GM12878 (cell line): ENCODE measurements at regions not wholly inside any gene's neighbourhood (a gene's known extent, or its start where the extent isn't known, plus 50 kb on each side); places are given as distances from the start of the nearest gene placed in this dataset.

ENCODE experiments used
- ATAC-seq: fragments of 200-7000 bp; cut with Tn5 transposase; 3 replicates; pipeline ENCODE4 v1.9.1; 2020; ENCODE audit warnings: mild to moderate bottlenecking, moderate library complexity
- BruUV-seq: library from RNA; stranded (reverse); fragments of 400-500 nt; replicated peaks from 2 replicates; lab custom pipeline; 2021; lab: Mats Ljungman, UMichigan
- CTCF ChIA-PET: fragments of 300-600 bp; sonication (Branson Sonifier 250); formaldehyde crosslinking; extraction: SDS; loops from one replicate; lab custom pipeline; 2021; ENCODE audit warnings: inconsistent platforms; lab: Yijun Ruan, JAX
- POLR2A ChIA-PET: fragments of 350-600 bp; formaldehyde crosslinking; extraction: SDS; loops from one replicate; lab custom pipeline; 2021; ENCODE audit warnings: inconsistent platforms; lab: Charles Lee
- RAD21 ChIA-PET: fragments of 300-600 bp; sonication (Branson Sonifier 250); formaldehyde crosslinking; loops from one replicate; lab custom pipeline; 2023; ENCODE audit warnings: antibody characterized with exemption; ENCODE audit not compliant: unreplicated experiment; lab: Charles Lee
- SMC1A ChIA-PET: fragments of 300-600 bp; sonication (Branson Sonifier 250); formaldehyde crosslinking; loops from one replicate; lab custom pipeline; 2023; ENCODE audit not compliant: unreplicated experiment, uncharacterized antibody; lab: Charles Lee
- DNase-seq: peaks from one replicate; pipeline ENCODE4 v3.0.0-alpha.2; 2011; ENCODE audit warnings: low read depth, low spot score
- FAIRE-seq: peaks from 3 replicates; lab custom pipeline; 2011; peaks lifted over from hg19 to GRCh38; lab: Jason Lieb, UNC
- H2AFZ ChIP-seq: 2 replicates; pipeline ENCODE4 v1.6.0; 2011; ENCODE audit warnings: low read depth, low read length, control low read depth; ENCODE audit not compliant: control insufficient read depth
- H3K27ac ChIP-seq: 2 replicates; pipeline ENCODE4 v1.5.1; 2011; ENCODE audit warnings: control low read depth; ENCODE audit not compliant: control insufficient read depth, insufficient read depth
- H3K27me3 ChIP-seq, 2 experiments: replicated peaks in 1 of 2; 2 replicates each; pipeline versions ENCODE4 v1.6.0 to v1.6.1; 2011; ENCODE audit warnings: low read length in 1 of 2; ENCODE audit not compliant: control insufficient read depth in 2 of 2, insufficient read depth in 2 of 2
- H3K36me3 ChIP-seq, 2 experiments: 2 replicates each; pipeline ENCODE4 v1.5.1; 2011; ENCODE audit warnings: low read length in 1 of 2; ENCODE audit not compliant: control insufficient read depth in 2 of 2, insufficient read depth in 2 of 2
- H3K4me1 ChIP-seq: 2 replicates; pipeline ENCODE4 v1.6.1; 2011; ENCODE audit warnings: mild to moderate bottlenecking, low read length, moderate library complexity, mixed read lengths; ENCODE audit not compliant: control insufficient read depth, insufficient read depth
- H3K4me2 ChIP-seq: 2 replicates; pipeline ENCODE4 v1.6.0; 2011; ENCODE audit warnings: control low read depth; ENCODE audit not compliant: control insufficient read depth, insufficient read depth
- H3K4me3 ChIP-seq: fragments of 200-600 bp; sonication (generic); 2 replicates; pipeline ENCODE4 v1.5.1; 2016
- H3K79me2 ChIP-seq: 2 replicates; pipeline ENCODE4 v1.6.0; 2011; ENCODE audit warnings: low read length; ENCODE audit not compliant: control insufficient read depth, insufficient read depth
- H3K9ac ChIP-seq: 2 replicates; pipeline ENCODE4 v1.8.0; 2011; ENCODE audit warnings: low read length, control low read depth, mixed read lengths; ENCODE audit not compliant: control insufficient read depth, insufficient read depth
- H3K9me3 ChIP-seq: replicated peaks from 3 replicates; pipeline ENCODE4 v1.5.1; 2011; ENCODE audit warnings: mild to moderate bottlenecking, low read length; ENCODE audit not compliant: control insufficient read depth, insufficient read depth
- H4K20me1 ChIP-seq: 2 replicates; pipeline ENCODE4 v1.6.0; 2011; ENCODE audit not compliant: control insufficient read depth, insufficient read depth
- CEBPZ ChIP-seq: fragments of 150-350 bp; IDR thresholded peaks from 2 replicates; pipeline ENCODE4 v1.6.1; 2016; ENCODE audit warnings: low read depth, low read length
- GABPA ChIP-seq: IDR thresholded peaks from 2 replicates; pipeline ENCODE4 v1.6.1; 2014; ENCODE audit warnings: antibody characterized with exemption, low read depth, mild to moderate bottlenecking, inconsistent platforms
- HCFC1 ChIP-seq: fragments of 150-350 bp; IDR thresholded peaks from 2 replicates; pipeline ENCODE4 v1.6.1; 2014; ENCODE audit warnings: low read length
- IRF4 ChIP-seq: IDR thresholded peaks from 2 replicates; pipeline ENCODE4 v1.6.1; 2011; ENCODE audit warnings: low read depth, low read length
- NBN ChIP-seq: fragments of 450-650 bp; IDR thresholded peaks from 2 replicates; pipeline ENCODE4 v1.6.1; 2016
- NFYB ChIP-seq: IDR thresholded peaks from 2 replicates; pipeline ENCODE4 v1.6.1; 2011; ENCODE audit warnings: low read depth, mild to moderate bottlenecking, low read length, improper control_type of control experiment, moderate library complexity; ENCODE audit not compliant: insufficient read depth
- RB1 ChIP-seq: fragments of 450-650 bp; formaldehyde crosslinking; IDR thresholded peaks from 2 replicates; pipeline ENCODE4 v1.6.1; 2017; ENCODE audit warnings: mild to moderate bottlenecking, borderline replicate concordance
- SMAD5 ChIP-seq: IDR thresholded peaks from 2 replicates; pipeline ENCODE4 v1.6.1; 2016; ENCODE audit warnings: antibody characterized with exemption, low read depth
- SMC3 ChIP-seq: IDR thresholded peaks from 2 replicates; pipeline ENCODE4 v1.6.1; 2011; ENCODE audit warnings: low read length, improper control_type of control experiment, borderline replicate concordance
- STAT1 ChIP-seq: fragments of 450-650 bp; conservative IDR thresholded peaks from 2 replicates; pipeline ENCODE4 v1.6.1; 2014; ENCODE audit warnings: antibody characterized with exemption, mild to moderate bottlenecking
- TCF7 ChIP-seq: IDR thresholded peaks from 2 replicates; pipeline ENCODE4 v1.6.1; 2014; ENCODE audit warnings: antibody characterized with exemption, borderline replicate concordance
- ZNF217 ChIP-seq: fragments of 450-650 bp; IDR thresholded peaks from 2 replicates; pipeline ENCODE4 v1.6.1; 2017; ENCODE audit warnings: antibody characterized with exemption, mild to moderate bottlenecking
- ZNF592 ChIP-seq: fragments of 450-650 bp; IDR thresholded peaks from 2 replicates; pipeline ENCODE4 v1.6.1; 2017; ENCODE audit warnings: mild to moderate bottlenecking, moderate library complexity
- WGBS: methylation state at CpG from one replicate; pipeline ENCODE4 v1.1.6; 2016; ENCODE audit warnings: low lambda C conversion rate; ENCODE audit not compliant: insufficient replicate concordance, insufficient coverage; ENCODE audit errors: missing lambda C conversion rate; 5-methylcytosine and 5-hydroxymethylcytosine counted together
- in situ Hi-C: fragments of 300-500 bp; cut with MboI; formaldehyde crosslinking; loops from 9 replicates; pipeline ENCODE4 v1.14.3; 2018; ENCODE audit warnings: mixed read lengths
- intact Hi-C: fragments of 100-400 bp; cut with micrococcal nuclease; formaldehyde crosslinking; loops from one replicate; pipeline ENCODE4 v1.14.2; 2022; ENCODE audit not compliant: unreplicated experiment

GRCh38 chr3:166080096-166080495 is 242.9 kb upstream of the BCHE start:
- no peak overlapping the region for H3K27ac ChIP-seq
- H3K4me1 ChIP-seq, result no peaks in the 10 kb centered on the region
- intact Hi-C loops (no loop called here), in situ Hi-C loops (no loop called here)
- CTCF ChIA-PET, result no interaction called here
- H3K36me3 ChIP-seq, result no peaks in the 10 kb centered on the region
- RAD21 ChIA-PET, result no interaction called here
- no peak overlapping the region for H3K9ac ChIP-seq
- TF ChIP-seq RB1 (no peak), GABPA (no peak), CEBPZ (no peak), ZNF217 (no peak), SMAD5 (no peak), TCF7 (no peak), ZNF592 (no peak), IRF4 (no peak), HCFC1 (no peak), STAT1 (no peak), NFYB (no peak), NBN (no peak), SMC3 (no peak)
- DNase-seq (no peak), ATAC-seq (no peak), FAIRE-seq (no peak)
- no peaks in the 10 kb centered on the region for H4K20me1 ChIP-seq
- H3K9me3 ChIP-seq, result no peaks in the 10 kb centered on the region
- SMC1A ChIA-PET, result no interaction called here
- 2% methylated on average over 2 of the region's 2 CpGs for WGBS
- H3K27me3 ChIP-seq, result no peaks in the 10 kb centered on the region
- POLR2A ChIA-PET, result no interaction called here
- H3K4me2 ChIP-seq, result no peak overlapping the region
- H3K79me2 ChIP-seq, result no peaks in the 10 kb centered on the region
- no peak overlapping the region for H2AFZ ChIP-seq
- no TSS peak for BruUV-seq
- no peak overlapping the region for H3K4me3 ChIP-seq
